SKM-1 treated with dmso at 0.1 percent for 144 hours (cell line): ENCODE measurements at regions not wholly inside any gene's neighbourhood (a gene's known extent, or its start where the extent isn't known, plus 50 kb on each side); places are given as distances from the start of the nearest gene placed in this dataset.

Source experiments
- DNase-seq: peaks from one replicate; lab custom pipeline; 2025; ENCODE audit not compliant: unreplicated experiment; lab: John Stamatoyannopoulos, UW

DNA sequence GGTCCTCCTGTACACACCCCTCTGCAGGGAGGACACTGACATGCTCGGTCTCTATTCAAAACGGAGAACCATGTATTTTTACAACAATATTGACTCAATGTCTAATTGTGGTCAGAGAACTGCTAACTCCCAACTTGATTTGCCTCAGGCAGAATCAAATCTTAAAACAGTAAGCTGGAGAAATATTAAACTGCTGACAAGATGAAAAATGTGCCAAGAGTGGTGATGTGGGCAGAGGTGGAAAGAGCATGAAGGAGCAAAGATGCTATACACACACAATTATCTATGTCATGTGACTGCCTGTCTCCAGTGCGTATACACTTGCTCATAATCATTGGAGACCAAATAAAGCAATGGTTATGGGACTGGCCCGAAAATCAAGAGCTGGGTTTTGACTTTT is 556.1 kb upstream of the ZNF608 start:
- DNase-seq = no peak

DNA sequence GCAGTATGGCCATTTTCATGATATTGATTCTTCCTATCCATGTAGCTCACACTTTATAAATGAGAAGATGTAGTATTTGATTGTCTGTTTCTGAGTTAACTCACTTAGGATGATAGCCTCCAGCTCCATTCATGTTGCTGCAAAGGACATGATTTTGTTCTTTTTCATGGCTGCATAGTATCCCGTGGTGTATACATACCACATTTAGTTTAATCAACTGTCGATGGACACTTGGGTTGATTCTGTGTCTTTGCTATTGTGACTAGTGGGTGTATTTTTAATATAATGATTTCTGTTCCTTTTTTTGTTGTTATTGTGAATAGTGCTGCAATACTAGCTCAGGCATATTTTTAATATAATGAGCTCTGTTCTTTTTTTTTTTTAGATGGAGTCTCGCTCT is 560.3 kb upstream of the ZNF608 start:
- no peak for DNase-seq

DNA sequence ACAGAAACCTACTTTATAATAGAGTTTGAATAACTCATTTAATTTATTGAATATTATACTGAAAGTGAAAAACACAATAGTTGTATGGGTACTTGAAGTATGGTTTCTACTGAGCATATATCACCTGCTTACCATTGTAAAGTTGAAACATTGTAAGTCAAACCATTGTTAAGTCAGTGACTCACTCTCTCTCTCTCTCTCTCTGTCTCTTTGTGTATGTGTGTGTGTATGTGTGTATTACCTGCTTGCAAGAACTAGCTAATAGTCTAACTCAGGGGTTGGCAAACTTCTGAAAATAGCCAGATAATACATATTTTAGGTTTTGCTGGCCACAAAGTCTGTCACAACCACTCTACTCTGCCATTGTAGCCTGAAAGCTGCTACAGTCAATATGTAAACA is 564.3 kb upstream of the ZNF608 start:
- DNase-seq = no peak

DNA sequence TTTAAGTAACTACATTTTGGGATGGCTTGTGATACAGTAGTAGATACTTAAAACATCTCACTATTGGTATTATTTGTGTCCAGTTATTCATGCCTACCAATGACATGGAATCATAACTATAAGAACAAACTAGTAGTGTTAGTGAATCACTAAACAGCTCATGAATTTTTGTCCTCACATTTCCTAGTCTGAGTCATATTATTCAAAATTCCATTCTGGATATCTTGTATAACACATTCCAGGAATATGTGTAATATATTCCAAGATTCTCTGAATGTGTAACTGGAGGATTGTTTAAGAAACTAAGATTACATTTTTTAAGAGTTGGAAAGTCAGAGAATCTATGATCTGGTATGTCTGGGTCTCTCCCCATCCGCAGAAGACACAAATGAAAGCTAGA is 565.3 kb upstream of the ZNF608 start:
- DNase-seq = no peak

DNA sequence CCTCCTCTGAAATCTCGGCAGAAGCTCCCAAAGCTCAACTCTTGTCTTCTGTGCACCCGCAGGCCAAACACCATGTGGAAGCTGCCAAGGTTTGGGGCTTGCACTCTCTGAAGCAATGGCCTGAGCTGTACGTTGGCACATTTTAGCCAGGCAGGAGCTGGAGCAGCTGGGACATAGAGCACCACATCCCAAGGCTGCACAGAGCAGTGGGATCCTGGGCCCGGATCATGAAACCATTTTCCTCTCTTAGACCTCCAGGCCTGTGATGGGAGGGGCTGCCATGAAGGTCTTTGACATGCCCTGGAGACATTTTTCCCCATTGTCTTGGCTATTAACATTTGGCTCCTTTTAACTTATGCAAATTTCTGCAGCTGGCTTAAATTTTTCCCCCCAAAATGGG is 567.1 kb upstream of the ZNF608 start:
- no peak for DNase-seq

DNA sequence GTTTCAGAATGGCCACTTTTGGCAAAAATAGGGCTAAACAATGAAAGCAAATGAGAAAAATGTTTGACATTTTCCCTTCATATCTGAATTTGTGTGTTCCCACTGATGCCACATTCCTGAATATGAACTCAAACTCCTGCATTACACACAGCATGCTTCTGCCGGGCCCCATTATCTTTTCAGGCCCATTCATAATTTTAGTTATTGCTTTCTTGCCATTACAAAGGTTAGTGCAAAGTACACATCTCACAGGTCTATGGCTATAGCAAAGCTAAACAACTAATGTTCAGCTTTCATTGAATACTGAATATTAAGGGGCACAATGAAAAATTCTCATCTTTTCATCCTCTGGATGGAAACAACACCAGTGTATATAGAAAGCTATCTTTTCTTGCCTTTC is 568.9 kb upstream of the ZNF608 start:
- no peak for DNase-seq

DNA sequence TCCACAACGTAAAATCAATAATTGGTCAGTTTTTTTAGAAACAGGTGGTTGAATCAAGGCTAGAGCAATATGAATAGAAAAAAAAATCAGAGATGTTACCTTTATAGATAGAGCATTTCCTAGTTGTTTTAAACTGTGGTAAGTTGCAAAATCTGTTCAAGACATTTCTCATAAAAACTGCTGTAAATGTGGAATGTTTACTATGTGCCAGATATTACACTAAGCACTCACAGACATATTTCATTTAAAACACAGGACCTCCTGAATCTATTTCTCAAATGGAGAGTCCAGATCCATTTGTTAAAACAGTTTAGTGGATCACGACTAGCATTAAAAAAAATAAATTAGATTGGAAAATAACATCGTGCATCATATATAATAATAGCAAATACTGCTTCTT is 570.0 kb upstream of the ZNF608 start:
- DNase-seq = no peak

DNA sequence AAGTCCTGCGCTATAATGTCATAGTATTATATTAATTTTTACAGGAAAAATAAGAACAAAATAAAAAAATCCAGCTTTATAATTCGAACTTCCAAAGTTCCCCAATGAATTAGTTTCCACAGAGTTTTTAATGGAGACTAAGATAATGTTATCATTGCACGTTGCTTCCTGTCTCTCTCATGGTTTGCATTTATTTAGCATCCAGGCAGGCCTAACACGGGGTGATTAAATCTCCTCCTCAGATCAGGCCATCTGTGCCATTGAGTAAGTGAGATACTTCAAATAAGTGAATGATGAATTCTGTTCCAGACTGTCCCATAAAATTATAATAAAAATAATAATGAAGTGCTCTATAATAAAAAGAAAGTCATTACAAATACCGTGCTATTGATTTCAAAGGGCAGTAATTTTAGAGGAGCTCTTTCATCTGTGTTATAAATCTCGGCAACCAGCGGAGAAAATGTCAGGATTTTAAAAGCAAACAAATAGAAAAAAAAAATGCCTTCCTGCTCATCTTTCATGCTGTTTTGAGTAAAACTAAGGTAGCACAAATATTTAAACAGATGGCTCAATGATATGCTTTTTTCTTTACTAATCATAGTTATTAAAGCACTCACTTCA is 570.6 kb upstream of the ZNF608 start:
- DNase-seq = no peak

DNA sequence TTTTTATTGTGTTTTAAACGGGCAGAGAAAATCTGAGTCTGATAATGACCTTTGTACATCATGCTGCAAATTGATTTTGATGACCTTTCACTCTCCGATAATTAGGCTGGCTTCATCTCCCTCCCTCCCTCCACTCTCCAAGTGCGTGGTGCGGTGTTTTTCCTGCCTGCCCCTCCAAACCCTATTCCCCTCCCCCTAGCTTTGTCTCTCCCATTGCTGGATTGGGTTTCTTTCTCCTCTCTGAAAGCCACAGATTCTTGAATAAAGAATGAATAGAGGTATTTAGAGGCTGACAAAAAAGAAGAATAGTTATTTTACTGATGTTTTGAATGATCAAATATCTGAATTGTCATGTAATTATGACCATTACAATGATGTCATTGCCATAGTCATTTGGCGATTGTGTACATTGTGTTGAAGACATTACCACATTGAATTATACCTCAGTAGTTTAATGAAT is 571.1 kb upstream of the ZNF608 start:
- no peak for DNase-seq

DNA sequence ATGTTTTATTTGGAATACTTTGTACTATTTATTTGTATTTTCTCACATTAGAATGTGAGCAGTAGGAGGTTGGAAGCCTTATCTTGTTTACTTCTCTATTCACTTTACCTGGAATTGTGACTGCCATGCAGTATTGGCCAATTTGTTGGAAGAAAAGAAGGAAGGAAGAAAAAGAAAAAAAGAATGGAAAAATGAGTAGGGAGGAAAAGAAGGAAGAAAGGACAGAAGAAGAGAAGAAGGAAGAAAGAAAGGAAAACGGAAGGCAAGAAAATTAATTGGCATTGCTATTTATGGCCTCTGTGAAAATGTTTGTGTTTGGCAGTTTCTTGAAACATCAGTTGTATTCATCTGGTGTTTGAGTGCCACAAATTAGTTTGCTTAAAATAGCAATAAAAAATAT is 575.2 kb upstream of the ZNF608 start:
- no peak for DNase-seq

DNA sequence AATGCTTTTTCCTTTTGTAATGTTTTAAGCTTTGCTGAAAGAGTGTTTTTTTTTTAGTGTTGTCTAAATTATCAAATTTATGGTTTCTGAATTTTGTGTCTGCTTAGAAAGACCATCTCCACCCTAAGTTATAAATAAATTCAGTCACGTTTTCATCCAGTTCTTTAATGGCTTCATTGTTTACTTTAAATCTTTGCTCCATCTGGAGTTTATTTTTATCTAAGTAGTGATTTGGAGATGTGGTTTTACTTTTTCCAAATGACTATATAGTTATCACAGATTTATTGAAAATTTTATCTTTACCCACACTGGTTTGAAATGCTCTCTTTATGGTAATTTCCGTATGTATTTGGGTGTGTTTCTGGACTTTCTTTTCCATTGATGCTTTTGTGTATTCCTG is 577.2 kb upstream of the ZNF608 start:
- DNase-seq = no peak

DNA sequence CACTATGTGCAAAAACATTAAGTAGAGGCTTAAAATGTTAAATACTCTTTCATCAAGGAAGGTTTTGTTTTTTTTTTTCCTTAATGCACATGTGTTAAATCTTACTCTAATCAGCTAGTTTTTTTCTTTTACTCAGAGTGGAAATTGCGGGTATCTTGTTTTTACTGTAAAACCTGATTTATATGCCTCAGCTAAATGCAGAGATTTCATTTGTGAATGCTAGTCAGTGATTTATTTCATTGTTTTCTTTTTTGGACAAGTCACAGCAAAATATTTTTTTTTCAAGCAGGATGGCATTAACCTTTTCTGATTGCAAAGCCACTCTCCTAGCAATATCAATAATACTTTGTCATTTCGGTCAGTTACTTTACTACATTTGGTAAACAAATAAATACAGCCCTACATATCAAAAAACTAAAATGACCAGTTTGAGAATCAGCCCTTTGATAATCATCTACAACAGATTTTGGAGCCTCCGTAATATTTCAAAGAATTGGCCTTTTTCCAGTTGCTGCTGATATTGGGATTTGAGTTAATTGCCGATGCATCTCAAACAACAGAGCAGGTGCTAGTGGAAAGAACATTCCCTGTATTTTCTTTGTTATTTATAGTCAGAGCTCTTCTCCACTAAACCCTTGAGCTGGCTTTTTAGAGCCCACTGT is 579.2 kb upstream of the ZNF608 start:
- no peak for DNase-seq

DNA sequence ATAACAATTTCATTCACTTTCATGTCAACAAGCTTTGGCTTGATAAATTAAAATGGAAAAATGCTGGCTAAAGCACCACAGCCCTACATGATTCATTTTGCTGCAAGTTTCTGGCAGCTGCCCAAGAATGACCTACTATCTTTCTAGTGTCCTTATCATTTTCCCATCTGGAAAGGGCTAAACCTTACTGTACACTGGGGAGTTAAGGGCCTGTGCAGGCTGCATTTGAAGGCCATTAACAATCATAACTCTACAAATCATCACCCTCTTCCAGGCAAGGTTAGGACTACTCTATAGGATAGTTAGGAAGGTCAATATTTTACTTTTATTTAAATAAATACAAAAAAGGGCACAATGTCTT is 579.7 kb upstream of the ZNF608 start:
- no peak for DNase-seq

DNA sequence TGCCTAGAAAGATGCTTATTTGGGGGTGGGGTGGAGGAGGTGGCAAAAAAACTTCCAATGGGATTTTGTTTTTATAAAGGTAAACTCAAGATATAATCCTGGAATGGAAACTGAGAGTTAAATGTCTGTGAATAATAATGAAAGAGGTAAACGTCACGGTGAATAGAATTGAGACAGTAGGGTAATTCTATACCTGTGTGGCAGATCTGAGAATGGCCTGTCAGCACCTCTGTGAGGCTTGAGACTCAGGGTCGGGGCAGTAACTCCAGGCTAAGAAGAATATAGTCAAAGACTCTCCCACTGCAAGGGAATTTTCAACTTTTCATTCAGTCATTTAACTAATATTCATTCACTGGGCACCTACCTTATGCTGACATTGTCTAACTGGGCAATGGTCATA is 581.2 kb upstream of the ZNF608 start:
- no peak for DNase-seq

DNA sequence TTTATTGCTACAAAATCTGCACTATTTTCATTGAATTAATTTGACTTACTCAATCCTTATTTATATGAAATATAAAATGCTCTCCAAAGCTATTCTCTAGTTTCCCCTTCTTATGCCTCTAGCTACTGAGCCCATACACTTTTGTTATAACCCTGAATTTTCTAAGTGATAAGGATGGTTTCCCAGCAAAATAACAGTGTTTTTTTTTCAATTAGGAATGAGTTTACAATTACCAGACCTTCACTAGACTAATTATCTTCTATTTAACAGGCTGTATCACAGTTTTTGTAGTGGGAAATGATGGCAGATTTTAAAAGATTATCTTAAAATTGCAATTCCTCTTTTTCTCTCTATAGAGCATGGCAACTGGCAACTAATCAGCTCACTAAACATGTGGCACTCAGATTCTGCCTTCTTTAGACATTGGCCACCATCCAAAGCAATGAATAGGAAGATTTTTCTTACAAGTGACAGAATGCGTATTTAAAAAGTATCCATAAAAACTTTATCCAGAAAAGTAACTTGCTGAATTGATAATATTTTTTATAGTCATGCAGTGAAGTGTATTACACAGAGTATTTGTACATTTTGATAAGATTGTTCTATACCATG is 585.7 kb upstream of the ZNF608 start:
- DNase-seq = no peak

DNA sequence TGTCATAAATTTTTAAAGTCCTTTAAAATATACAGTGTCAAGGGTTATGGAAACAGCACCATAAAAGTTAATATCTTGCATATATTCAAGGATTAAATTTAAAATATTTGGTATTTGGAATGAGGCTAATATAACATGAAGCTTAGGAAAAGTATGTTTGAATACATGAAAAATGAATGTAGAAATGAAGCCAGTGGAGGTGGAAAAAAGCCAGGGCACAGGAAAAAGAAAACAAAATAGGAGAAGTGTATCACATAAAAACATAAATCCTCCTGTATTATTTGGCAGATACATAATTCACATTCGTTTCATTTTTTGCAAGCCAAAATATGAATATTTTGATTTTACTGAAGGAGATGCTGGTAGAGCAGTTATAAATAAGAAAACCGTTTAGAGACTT is 587.0 kb upstream of the ZNF608 start:
- DNase-seq = no peak

DNA sequence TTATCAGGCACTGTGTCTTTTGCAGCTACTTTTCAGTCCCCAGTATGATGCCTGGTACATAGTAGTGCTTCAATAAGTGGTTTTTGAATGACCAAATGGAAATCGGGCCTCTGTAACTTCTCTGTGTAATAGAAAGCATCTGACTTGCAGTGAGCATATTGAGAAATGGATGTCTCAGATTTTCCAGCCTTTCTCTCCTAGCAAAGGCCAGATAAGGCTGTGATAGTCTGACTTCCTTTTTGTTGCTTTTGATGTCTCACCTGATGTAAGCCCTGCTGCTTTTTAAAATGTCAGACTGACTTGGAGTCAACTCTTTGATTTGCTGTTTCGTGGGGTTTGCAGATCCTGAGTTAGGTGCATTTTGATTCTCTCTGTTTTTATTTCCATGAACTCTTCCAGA is 590.0 kb upstream of the ZNF608 start:
- no peak for DNase-seq

DNA sequence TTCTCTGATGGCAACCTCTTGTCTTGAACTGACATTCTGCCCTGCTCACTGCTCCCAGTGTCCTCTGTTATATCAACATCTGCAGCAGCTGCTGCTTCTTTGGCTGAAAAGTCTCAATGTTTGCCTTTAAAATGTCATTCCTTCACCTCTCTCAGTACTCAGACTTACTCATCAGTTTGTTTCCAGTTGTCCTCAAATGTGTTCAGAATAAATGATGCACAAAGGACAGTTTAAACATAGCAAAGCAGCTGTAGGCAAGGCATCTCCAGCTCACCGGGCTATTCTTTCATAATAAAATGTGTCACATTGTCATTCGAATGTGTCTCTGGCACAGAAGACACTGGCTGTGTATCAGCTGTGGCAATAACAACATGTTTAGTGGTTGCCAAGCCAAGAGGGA is 590.9 kb upstream of the ZNF608 start:
- DNase-seq = no peak

DNA sequence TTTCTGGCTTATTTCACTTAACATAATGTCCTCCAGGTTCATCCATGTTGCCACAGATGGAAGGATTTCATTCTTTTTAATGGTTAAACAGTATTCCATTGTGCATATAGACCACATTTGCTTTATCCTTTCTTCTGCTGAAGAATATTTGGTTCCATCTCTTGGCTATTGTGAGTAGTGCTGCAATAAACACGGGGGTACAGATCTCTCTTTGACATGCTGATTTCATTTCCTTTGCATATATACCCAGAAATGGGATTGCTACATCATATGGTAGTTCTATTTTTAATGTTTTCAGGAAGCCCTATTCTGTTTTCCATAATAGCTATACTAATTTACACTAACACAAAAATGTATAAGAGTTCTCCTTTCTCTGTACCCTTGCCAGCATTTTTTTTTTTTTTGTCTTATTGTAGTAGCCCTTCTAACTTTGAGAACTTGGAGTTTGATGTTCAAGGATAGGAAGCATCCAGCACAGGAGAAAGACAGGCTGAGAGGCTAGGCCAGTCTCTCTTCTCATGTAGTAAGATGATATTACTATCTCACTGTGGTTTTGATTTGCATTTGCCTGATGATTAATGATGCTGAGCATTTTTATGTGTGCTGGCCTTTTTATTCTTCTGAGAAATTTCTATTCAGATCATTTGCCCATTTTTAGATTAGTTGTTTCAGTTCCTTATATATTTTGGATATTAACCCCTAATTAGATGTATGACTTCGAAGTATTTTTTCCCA is 592.2 kb upstream of the ZNF608 start:
- DNase-seq = no peak

DNA sequence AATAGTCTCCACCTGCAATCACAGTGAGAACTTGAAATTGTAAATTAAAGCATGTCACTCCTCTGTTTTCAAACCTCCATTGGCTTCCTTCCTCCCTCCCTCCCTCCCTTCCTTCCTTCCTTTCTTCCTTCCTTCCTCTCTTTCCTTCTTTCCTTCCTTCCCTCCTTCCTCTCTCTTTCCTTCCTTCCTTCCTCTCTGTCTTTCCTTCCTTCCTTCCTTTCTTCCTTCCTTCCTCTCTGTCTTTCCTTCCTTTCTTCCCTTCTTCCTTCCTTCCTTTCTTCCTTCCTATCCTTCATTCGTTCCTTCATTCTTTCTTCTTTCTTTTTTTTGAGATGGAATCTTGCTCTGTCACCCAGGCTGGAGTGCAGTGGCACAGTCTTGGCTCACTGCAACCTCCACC is 595.0 kb upstream of the ZNF608 start:
- DNase-seq = no peak

DNA sequence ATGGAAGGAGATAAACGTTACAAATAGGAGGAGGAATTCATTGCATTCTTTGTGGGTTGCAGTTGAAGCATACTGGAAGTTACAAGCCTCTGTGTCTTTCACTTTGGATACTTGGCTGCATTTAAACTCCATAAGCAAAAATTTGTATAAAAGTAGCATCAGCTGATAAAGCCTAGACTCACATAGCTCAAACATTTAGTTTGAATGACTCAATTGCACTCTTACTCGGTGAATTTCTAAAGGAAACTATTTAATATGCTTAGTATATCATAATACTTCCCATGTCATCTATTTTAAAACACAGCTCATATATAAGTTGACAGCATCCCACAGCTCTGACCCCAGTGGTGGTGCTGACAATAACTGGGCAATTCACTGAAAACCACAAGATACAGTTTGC is 596.6 kb upstream of the ZNF608 start:
- DNase-seq = no peak

DNA sequence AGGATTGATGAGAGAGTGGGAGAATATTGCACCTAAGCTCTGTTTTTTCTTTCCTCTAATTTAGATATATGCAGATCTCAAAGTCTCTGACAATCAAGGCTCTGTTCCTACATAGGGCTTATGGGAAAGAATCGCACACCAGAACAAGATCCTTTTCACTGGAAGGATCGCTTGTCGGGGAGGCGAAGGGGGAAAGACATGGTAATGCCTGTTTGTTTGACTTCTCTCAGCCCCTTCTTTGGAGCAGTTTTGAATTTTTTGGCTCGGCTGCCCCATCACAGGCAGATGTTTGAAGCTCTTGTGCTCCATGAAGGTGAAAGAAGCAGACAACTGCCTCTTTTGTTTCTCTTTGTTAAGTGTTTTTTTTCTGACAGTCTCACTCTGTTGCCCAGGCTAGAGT is 599.9 kb upstream of the ZNF608 start:
- no peak for DNase-seq
